H1 (cell line): ENCODE measurements at regions not wholly inside any gene's neighbourhood (a gene's known extent, or its start where the extent isn't known, plus 50 kb on each side); places are given as distances from the start of the nearest gene placed in this dataset.

Source experiments
- BACH1 ChIP-seq: IDR thresholded peaks from 2 replicates; pipeline ENCODE4 v1.6.1; 2012; ENCODE audit warnings: low read length, improper control_type of control experiment
- CTCF ChIP-seq, 3 experiments: IDR thresholded peaks; 1 replicate in 2 of 3; 2 replicates in 1 of 3; pipeline versions ENCODE4 v1.5.1 to v1.6.1; 2011; ENCODE audit warnings: low read length in 3 of 3, mild to moderate bottlenecking in 3 of 3, inconsistent platforms in 2 of 3, low read depth in 1 of 3, moderate library complexity in 1 of 3; ENCODE audit not compliant: insufficient read depth in 1 of 3; ENCODE audit errors: control extremely low read depth in 1 of 3
- POLR2A ChIP-seq, 2 experiments: IDR thresholded peaks; 1 replicate in 1 of 2; 2 replicates in 1 of 2; pipeline ENCODE4 v1.6.1; 2011; ENCODE audit warnings: low read depth in 2 of 2, low read length in 2 of 2, mild to moderate bottlenecking in 2 of 2; ENCODE audit errors: control extremely low read depth in 1 of 2
- POLR2AphosphoS5 ChIP-seq: IDR thresholded peaks from 2 replicates; pipeline ENCODE4 v1.6.1; 2011; ENCODE audit warnings: low read depth, low read length

- TF ChIP-seq POLR2A (IDR thresholded peaks at IDR 0.05; ENCODE audit: control extremely low read depth in 1 of 2, low read depth in 2 of 2, low read length in 2 of 2) = no peak
- no peak for TF ChIP-seq CTCF (IDR thresholded peaks at IDR 0.05; ENCODE audit: control extremely low read depth in 1 of 3, insufficient read depth in 1 of 3, low read depth in 1 of 3, low read length in 3 of 3)
- no peak for TF ChIP-seq BACH1
- TF ChIP-seq POLR2AphosphoS5 = no peak
Observed at GRCh38 chr6:164578616-164579015, 730.8 kb downstream of the C6orf118 start.
